HG02885 (cell line): ENCODE measurements at regions not wholly inside any gene's neighbourhood (a gene's known extent, or its start where the extent isn't known, plus 50 kb on each side); places are given as distances from the start of the nearest gene placed in this dataset.
"Not testable (repeated sequence)": the region's sequence is repeated elsewhere in the genome, so short reads cannot be mapped to it uniquely, and the experiment has no call there.

ENCODE experiments used
- ATAC-seq: cut with Tn5 transposase; IDR thresholded peaks from one replicate; pipeline ENCODE4 v1.9.1; 2021; ENCODE audit warnings: mild to moderate bottlenecking; ENCODE audit not compliant: unreplicated experiment, poor library complexity

DNA sequence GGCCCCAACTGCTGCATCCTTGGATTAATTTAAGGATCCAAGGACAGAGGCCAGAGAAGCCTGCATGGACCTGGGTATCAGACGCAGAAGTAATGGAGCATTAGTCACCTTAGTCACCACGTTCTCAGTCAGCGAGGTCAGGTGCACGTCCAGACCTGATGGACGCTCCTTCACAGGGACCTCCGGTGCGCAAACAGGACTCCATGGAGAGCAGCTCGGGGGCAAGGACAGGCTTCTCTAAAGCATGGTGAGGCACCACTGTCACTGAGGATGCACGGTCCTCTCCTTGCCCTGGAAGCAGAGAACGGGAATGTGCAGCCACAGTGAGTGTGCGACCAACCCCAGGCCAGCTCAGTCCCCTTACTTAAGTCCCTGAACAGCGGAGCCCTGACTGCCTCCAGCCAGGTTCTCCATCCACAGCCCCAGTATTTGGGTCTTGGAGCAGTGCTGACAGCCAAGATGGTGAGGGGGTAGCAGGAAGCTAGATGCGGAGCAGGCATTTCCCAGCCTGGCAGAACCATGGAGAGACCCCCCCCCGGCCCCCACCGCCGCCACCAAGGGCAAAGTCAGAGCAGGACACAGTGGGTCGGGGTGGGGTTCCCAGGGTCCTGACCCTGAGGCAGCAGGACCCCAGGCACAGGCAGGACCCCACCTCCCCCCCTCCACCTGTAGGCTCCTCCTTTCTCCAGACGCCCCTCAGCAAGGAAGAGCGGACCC, 253.4 kb upstream of the SFSWAP start:
- ATAC-seq = no peak

DNA sequence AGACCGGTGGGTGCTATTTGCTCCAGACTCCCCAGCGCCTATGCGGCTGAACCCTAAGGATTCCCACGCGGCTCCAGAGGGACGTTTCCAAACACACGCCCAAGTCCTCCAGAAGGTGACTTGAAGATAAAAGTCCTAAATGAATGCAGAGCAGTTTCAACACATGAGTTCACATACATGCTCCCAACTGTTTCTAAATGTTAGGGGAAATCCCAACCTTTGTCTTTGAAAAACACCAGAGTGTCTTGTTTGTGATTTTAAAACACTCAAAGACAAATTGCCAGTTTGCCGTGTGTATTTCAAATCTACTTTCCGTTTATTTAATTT, 252.9 kb upstream of the SFSWAP start:
- no peak for ATAC-seq

DNA sequence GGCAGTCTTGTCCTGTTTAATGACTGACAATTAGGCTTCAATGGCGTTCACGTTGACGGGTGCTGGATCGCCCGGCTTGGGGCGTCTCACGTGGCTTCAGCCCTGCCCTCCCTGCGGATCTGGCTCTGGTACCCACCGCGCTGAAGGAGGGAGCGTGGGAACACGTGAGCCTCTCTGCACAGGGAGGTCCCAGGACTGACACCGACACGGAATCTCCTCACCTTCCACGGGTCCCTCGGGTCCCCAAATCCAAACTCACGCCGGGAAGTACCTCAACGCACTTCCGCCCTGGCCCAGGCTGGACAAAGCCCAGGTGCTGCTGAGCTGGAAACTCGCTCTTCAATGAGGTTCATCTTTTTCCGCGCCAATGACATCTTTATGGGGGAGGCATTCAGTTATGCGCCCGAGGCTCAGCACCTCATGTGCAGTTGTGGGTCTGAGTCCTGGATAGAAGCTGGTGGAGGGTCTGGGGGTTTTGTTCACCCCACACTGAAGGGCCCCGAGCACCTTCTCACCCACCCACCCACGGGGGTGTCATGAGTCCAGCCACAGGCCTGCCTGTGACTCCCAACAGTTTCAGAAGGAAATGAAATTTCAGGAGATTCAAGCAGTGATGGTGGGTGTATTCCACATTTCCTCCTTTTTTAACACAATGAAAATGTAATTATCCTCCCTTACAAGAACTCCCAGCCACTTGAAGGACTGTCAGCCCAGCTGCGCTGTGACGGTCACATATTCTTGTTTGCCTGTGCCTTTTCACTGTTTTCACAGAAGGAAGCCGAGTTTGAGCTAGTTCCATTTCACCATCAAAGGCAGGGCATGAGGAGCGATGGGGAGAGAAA, 251.7 kb upstream of the SFSWAP start:
- no peak for ATAC-seq

DNA sequence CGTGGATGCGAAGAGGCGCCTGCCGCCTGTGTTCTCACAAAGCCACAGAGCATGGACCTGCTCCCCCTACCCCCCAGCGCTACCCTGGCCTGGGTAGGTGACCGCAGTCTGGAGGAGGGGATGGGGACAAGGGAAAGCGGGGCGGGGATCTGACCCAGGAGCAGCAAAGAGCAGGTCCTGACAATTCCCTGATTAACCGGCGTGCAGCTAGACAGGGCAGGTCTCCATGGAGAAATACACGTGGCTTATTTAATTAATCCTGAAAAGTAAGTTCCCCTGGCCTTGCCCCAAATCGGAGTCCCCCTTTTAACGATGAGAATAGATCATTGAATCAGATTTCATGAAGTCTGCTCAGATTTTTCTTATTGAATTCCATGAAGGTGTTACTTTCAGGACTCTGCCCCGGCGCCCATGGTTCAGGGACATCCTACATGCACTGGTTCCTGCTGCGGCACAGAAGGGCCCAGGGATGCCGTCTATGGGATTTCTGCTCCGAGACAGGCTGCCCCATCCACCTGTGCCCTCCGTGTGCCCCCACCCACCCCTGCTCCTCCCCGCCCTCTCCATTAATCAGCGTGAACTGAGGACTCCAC, 251.0 kb upstream of the SFSWAP start:
- ATAC-seq = no peak

DNA sequence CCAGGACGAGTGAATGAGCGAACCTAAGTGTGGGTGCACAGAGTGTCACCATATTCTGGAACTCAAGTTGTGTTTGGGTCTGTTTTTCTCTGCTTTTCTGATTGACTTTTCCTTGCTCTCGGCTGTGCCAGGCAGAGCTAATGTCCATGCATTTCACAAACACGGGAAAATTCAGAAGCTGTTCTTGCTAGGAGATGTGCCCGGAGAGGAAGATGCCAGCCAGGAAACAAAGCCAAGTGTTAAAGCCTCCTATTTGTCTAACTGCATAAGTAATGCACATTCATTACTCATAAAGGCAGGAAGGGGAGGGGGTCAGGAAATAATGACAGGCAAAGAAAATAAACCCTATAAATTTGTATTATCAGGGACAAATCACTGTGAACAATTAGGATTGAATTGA, 250.4 kb upstream of the SFSWAP start:
- no peak for ATAC-seq

DNA sequence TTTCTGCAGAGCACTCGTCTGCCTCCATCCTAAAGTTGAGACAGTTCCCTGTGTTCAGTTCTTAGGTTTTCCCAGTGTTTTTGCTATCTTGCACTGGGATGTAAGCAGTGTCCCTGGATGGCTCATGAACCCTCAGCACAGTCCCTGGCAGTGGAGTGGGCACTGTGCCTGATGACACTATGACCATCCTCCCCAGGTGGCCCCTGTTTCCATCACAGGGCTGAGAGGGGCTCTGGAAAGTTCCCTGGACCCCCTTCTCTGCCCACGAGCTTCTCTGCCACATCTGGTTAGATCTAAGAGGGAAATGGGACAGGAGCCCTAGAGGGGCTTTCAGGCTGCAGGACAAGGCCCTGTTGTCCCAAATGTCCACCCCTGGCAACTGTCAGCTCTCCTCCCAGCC, 249.8 kb upstream of the SFSWAP start:
- no peak for ATAC-seq

DNA sequence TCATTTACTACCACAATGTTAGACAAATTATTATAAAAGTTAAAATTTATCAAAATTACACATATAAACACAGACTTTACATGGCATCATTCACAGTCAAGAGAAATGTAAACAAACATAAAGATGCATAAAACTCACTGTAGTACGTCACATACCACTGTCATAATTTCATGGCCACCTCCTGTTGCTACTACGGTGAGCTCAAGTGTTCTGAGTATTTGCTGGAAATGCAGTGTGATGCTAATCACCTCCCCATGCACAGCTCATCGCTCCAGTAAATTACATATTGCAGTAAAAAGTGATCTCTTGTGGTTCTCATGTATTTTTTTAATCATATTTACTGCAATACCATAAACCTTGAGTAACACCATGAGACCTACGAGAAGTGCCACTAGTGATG, 247.7 kb upstream of the SFSWAP start:
- no peak for ATAC-seq

DNA sequence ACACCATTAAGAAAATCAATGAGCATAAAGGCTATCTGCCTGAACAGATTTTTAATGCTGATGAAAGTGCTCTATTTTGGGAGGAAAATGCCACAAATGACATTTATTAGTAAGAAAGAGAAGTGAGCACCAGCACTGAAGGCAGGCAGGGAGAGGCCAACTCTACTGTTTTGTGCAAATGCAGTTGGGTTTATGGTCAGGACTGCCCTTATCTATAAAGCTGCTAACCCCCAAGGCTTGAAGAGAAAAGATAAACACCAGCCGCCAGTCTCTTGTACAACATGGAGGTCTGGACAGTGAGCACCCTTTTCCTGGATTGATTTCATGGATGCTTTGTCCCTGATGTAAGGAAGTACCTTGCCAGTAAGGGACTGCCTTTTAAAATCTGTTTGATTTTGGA, 246.8 kb upstream of the SFSWAP start:
- ATAC-seq = no peak

DNA sequence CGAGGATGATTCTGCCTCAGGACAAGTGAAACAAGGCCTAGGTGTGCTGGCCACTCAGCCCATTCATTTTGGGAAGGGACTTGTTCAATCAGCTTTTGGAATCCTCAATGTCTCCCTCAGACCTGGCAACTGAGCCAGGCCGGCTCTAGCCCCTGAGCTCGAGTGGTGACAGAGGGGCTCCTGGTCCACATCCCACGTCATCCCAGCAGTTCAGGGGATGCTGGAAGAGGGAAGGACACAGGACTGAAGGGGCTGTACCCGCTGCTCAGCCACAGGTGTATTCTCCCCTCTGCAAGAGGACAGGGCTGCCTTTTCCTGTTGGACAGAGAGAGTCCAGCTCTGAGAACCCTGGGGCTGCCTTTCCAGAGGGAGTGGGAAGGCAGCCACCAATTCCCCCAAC, 244.6 kb upstream of the SFSWAP start:
- no peak for ATAC-seq

DNA sequence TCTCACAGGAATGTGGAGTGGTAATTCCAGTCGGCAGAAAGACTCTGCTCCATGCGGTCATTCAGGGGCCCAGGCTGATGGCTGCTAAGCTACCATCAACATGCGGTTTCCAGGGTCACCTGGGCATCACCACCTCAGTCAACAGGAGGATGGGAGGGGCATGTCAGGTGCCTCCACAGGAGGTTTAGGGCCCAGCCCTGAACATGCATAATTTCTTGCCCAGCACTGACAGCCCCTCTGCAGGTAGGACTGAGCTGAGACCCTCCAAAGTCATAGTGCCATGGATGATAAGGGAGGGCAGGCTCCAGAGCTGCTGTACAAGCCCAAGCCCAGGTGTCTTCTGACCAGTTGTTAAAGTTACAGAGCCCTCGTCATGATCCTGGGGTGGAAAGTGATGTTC, 244.0 kb upstream of the SFSWAP start:
- ATAC-seq = no peak

DNA sequence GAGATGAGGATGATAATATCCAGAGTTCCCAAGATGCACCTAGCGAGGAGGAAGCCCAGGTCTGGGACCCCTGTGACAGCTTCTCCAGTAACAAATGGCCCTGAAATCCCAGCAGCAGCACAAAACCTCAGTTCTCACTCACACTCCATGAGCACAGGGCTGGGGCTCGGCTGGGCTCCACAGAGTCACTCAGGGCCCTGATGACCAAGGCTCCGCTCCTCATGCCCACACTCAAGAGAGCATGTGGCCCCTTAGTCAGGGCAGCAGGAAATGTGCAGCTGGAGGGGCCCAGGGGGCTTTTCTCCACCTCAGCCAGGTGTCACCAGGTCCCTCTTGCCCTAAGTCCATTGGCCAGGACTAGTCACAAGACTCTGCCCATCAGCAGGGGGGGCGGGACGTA, 242.7 kb upstream of the SFSWAP start:
- ATAC-seq = no peak

DNA sequence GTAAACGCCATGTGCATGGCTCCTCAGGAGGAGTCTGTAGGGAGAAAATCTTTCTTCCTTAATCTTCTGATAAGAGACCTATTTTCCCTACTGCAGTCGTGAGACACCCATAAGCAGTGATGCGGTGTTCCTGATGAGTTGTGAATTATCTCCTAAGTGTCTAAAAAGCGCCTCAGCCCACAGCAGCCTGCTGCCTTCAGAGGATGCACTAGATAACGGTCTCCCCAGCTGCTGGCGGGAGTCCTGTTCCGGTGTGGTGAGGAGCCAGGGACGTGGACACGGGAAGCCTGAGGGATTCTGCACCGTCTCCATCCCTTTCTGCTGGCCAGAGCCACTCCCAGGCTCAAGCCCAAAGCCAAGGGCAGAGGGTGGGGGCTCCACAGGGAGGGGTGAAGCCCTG, 240.9 kb upstream of the SFSWAP start:
- not testable (repeated sequence) for ATAC-seq

DNA sequence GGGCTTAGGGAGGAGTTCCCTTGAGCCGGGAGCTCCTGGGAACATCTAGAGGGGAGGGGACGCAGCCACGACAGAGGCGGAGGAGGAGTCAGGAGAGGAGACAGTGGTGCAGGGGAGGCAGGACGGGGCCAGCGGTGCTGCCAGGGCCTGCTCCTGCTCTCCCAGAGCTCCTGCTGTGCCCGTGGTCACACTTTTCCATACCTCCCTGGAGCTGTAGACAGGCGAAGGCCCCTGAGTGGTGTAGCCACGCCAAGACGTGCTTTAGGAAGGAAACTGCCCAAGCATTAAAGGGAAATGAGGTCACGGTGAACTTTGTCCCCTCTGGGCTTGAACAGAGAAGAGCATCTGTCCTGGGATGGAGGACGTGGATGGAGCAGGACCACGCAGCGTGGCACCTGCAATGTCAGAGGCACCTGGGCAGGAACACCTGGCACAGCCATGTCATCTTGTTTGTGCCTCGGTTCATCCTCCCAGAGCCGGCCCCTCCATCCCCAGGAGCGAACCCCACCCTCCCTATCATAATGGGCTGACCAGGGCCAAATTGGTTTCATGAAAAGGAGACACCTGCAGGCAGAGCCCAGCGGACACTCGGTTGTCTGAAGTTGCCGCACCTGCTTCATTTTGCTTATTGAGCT, 239.5 kb upstream of the SFSWAP start:
- no peak for ATAC-seq

DNA sequence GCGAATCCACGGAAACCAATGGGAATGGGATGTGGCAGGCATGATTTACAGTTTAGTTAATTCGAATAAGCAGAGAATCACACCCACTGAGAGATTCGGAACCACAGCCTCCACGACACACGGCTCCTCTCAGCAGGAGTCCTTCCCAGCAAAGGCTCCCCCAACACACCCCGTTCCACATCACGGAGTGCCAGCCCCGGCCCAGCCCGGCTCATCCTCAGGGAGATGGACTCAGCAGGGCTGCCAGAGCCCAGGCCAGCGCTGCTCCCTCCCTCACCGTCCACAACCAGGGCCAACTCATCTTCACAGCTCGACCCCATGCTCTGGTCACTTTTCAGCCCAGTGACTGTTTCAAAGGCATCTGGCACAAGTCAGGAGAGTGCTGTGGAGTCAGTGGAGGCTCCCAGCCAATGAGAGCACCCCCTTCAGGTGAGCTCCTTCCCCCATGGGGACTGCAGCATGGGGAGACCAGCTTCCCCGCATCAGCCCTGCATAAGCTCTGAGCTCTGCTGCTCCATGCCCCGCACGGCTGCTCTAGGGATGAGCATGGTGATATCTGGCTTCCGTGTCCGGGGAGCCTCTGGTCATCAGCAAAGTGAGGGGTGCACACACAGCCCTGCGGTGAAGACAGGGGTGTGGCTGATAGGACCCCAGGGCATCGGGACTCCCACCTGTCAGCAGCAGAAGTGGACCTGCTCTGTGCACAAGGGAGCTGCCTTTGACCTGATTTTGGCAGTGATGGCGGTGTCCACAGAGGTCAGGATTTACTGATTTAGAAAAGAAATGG, 238.8 kb upstream of the SFSWAP start:
- no peak for ATAC-seq

DNA sequence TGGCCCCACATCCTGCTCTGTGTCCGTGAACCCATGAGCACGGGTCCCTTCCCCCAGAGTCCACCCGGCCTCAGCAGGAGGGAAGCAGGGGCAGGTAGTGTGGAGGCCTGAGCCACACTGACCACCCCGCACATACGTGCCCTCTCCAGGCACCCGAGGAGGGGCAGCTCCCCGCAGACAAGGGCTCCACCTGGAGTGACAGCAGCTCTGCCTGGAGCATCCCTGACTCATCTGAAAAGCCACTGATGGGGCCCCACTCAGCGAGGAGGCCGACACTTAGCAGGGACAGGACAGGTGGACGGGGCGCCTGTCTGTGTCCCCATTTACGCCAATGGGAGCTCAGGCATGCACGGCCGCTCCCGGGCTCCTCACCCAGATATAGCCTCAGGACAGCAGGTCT, 237.6 kb upstream of the SFSWAP start:
- ATAC-seq = no peak

DNA sequence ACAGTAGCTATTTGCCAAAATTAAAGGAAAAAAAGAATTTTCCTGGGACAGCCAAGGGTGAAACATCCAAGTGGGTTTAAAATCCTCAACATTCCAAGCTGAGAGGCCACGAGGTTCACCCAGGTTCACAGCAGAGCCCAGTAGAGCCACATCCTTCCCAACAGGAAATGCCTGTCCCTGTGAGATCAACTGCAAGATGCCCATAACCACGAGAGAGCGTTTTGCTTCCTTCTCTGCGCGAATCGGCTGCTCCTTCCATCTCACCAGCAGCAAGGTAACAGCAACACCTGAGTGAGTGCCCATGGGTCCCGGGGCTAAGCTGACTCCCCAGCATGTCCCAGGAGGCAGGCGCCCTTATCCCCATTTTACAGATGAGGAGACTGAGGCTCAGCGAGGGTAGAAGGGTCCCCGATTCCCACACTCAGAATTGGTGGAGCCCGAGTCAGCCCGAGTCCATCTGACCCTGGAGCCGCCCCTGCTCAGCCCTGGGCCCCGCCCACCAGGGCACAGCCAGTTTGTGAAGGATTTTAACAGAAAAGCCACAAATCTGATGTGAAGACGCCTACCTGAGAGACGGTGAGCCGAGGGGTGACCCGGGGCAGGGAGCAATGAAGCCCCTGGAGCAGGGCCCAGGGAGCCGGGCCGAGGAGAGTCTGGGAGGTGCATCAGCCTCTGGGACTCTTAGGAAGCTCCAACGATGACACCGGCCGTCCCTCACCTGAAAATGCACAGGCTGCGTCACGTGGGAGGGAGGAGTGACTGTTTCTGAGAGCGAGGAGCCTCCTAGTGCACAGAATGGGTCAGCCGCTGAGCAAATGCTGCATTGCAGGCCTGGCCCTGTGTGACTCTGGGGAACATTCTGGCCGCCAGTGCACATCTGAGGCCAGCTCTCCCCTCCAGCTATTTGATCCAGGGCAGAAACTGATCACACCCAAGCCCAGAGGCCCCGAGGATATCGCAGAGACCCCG, 236.9 kb upstream of the SFSWAP start:
- ATAC-seq = no peak

DNA sequence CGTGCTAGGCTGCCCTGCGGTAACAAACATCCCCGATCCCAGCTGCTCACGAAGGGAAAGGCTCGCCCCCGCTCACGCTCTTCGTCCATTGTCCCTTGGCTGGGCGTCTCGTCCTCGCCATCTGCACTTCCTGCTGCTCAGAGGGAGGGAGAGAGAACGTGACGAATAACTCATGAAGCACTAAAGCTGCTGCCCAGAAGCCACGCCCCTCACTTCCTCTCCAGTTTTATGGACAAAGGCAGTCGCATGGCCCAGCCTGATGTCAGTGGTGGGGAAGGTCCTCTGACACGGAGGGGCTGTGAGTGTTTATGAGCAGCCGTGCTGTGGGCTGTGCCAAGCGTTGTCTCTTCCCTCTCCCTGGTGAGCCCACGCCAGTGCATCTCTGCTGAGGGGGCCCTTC, 235.9 kb upstream of the SFSWAP start:
- ATAC-seq = not testable (repeated sequence)

DNA sequence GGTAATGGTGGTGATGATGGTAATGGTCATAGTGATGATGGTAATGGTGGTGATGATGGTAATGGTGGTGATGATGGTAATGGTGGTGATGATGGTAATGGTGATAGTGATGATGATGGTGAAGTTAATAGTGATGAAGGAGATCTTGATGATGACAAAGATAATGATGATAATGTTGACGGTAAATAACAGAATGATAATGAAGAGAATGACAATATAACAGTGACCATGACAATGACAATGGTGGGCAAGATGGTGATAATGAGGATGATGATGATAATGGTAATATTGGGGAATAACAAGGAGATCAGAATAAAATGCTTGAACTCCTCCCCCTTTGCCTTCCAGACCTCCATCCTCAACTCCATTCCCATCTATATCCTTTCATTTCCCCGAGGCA, 233.3 kb upstream of the SFSWAP start:
- no peak for ATAC-seq

DNA sequence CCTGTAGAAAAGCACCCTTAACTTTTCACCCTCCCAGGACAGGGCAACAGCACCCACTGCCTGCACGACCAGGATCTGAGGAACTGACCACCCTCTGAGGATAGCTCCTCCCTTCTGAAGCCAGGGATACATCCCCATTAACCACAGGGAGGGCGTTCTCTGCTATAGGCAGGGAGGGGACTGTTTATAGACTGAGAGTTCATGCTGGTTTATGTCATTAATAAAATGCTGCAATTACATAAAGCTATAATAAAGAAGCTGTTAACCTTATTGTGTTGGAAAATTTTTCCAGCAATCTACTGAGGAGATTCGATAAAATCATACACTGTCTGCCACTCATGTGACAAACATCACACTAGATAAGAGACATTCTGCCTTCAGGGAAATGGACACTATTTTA, 232.4 kb upstream of the SFSWAP start:
- ATAC-seq = no peak
